ENCODE measurements at regions not wholly inside any gene's neighbourhood (a gene's known extent, or its start where the extent isn't known, plus 50 kb on each side); places are given as distances from the start of the nearest gene placed in this dataset.
A peak's percentile ranks its signal among the peaks of the same experiment; 100 is the strongest.

- Histone ChIP-seq H3K36me3 (ENCODE audit: control insufficient read depth, insufficient read depth, low read length) (peaks cover 12% of the 10 kb centered on the region), H3K27me3 (ENCODE audit: control insufficient read depth, insufficient read depth, low read length) (no peaks in the 10 kb centered on the region), H3K9me3 (ENCODE audit: control insufficient read depth, insufficient read depth, low read length) (no peaks in the 10 kb centered on the region), H3K4me1 (ENCODE audit: control insufficient read depth, insufficient read depth, low read length) (no peaks in the 10 kb centered on the region), H3K27ac (ENCODE audit: low read length) (no peak overlapping the region), H3K4me3 (ENCODE audit: low read length) (no peak overlapping the region)
- Mint-ChIP-seq H3K36me3 (no peaks in the 10 kb centered on the region), H3K27ac (peak overlapping the region in 1 of 2 donors; percentile 39), H3K9me3 (no peaks in the 10 kb centered on the region), H3K4me3 (no peak overlapping the region), H3K4me1 (peaks cover 11 to 44% of the 10 kb centered on the region in 2 donors), H3K27me3 (ENCODE audit: low read depth in 2 of 2) (no peaks in the 10 kb centered on the region)
- DNase-seq (no peak), ATAC-seq (no peak)
- intact Hi-C loops (cut with micrococcal nuclease) = no loop called here
- TF ChIP-seq, protein P1, sequence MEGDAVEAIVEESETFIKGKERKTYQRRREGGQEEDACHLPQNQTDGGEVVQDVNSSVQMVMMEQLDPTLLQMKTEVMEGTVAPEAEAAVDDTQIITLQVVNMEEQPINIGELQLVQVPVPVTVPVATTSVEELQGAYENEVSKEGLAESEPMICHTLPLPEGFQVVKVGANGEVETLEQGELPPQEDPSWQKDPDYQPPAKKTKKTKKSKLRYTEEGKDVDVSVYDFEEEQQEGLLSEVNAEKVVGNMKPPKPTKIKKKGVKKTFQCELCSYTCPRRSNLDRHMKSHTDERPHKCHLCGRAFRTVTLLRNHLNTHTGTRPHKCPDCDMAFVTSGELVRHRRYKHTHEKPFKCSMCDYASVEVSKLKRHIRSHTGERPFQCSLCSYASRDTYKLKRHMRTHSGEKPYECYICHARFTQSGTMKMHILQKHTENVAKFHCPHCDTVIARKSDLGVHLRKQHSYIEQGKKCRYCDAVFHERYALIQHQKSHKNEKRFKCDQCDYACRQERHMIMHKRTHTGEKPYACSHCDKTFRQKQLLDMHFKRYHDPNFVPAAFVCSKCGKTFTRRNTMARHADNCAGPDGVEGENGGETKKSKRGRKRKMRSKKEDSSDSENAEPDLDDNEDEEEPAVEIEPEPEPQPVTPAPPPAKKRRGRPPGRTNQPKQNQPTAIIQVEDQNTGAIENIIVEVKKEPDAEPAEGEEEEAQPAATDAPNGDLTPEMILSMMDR (IDR thresholded peaks at IDR 0.05) = no peak
- WGBS (ENCODE audit: insufficient coverage) = 96% methylated on average over 15 of the region's 15 CpGs
Observed at GRCh38 chr12:124410354-124411175, 115.7 kb downstream of the RFLNA start.

DNA sequence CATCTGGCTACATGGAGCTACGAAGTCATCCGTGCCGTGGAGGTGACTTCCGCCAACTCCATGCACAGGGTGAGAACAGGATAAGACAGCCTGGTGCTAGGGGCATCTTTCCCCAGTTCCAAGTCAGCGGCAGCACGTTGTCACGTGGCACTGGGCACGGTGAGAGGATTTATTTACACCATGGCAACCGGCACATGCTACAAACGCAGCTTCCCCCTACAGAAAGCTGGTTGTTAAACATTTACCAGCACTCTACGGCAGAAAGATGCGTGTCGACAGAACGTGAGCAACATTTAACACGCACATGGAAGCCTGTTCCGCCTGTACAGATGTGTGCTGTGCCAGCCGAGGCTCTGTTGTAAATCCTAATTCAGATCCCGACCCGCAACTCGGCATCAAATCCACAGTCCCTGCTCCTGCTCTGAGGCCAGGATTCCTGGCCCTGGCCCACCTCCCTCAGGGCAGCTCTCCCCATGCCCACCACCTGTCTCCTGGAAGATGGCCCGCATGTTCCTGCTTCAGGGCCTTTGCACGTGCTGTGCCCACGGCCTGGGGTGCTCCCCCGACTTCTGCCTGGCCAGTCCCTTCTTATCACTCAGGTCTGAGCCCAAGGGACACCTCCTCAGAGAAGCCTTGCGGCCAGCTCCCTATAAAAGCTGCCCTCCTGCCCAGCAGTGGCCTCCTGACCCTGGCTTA is 114.1 kb downstream of the RFLNA start:
- no peak for ATAC-seq
- Mint-ChIP-seq H3K27ac (no peak overlapping the region), H3K9me3 (no peaks in the 10 kb centered on the region), H3K4me1 (peaks cover 11 to 40% of the 10 kb centered on the region in 2 donors), H3K36me3 (no peaks in the 10 kb centered on the region), H3K27me3 (ENCODE audit: low read depth in 2 of 2) (no peaks in the 10 kb centered on the region), H3K4me3 (no peak overlapping the region)
- 97% methylated on average over 25 of the region's 25 CpGs for WGBS (ENCODE audit: insufficient coverage)
- Histone ChIP-seq H3K27ac (ENCODE audit: low read length) (no peak overlapping the region), H3K27me3 (ENCODE audit: control insufficient read depth, insufficient read depth, low read length) (no peaks in the 10 kb centered on the region), H3K9me3 (ENCODE audit: control insufficient read depth, insufficient read depth, low read length) (no peaks in the 10 kb centered on the region), H3K4me3 (ENCODE audit: low read length) (no peak overlapping the region), H3K4me1 (ENCODE audit: control insufficient read depth, insufficient read depth, low read length) (no peaks in the 10 kb centered on the region), H3K36me3 (ENCODE audit: control insufficient read depth, insufficient read depth, low read length) (peaks cover 12% of the 10 kb centered on the region)
- no peak for DNase-seq
- intact Hi-C loops (cut with micrococcal nuclease) = no loop called here
- TF ChIP-seq, protein P1 (IDR thresholded peaks at IDR 0.05) = no peak

DNA sequence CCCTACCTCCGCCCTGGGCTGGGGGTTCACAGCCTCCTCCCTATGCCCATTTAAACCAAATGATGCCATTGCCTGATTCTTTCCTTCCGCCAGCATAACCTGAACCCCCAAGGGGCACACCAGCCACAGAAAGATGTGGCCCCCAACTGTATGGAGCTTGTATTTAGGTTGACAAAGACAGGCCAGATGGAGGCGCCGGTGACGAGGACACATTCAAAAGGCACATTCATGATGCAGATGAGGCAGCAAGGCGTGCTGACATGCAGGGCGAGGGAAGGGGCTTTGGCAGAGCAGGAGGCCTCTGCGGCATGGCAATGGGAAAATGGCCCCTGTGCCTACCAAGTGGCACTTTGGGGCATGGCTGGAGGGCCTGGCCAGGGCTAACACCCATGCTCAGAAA is 112.2 kb downstream of the RFLNA start:
- Histone ChIP-seq H3K4me3 (ENCODE audit: low read length) (no peak overlapping the region), H3K36me3 (ENCODE audit: control insufficient read depth, insufficient read depth, low read length) (peaks cover 11% of the 10 kb centered on the region), H3K27ac (ENCODE audit: low read length) (no peak overlapping the region), H3K4me1 (ENCODE audit: control insufficient read depth, insufficient read depth, low read length) (no peaks in the 10 kb centered on the region), H3K9me3 (ENCODE audit: control insufficient read depth, insufficient read depth, low read length) (no peaks in the 10 kb centered on the region), H3K27me3 (ENCODE audit: control insufficient read depth, insufficient read depth, low read length) (no peaks in the 10 kb centered on the region)
- no peaks in the 10 kb centered on the region for H3K27me3 Mint-ChIP-seq (ENCODE audit: low read depth in 2 of 2)
- ATAC-seq (no peak), DNase-seq (no peak)
- no peaks in the 10 kb centered on the region for H3K36me3 Mint-ChIP-seq
- no peak overlapping the region for H3K4me3 Mint-ChIP-seq
- 97% methylated on average over 8 of the region's 8 CpGs for WGBS (ENCODE audit: insufficient coverage)
- H3K27ac Mint-ChIP-seq = peak overlapping the region in 1 of 2 donors; percentile 40
- intact Hi-C loops (cut with micrococcal nuclease) = no loop called here
- peaks cover 7 to 31% of the 10 kb centered on the region in 2 donors for H3K4me1 Mint-ChIP-seq
- TF ChIP-seq, protein P1 (IDR thresholded peaks at IDR 0.05) = no peak
- no peaks in the 10 kb centered on the region for H3K9me3 Mint-ChIP-seq
